Fibroblast of villous mesenchyme (primary cell): ENCODE measurements at regions not wholly inside any gene's neighbourhood (a gene's known extent, or its start where the extent isn't known, plus 50 kb on each side); places are given as distances from the start of the nearest gene placed in this dataset.
A peak's percentile ranks its signal among the peaks of the same experiment; 100 is the strongest.

Experiments used
- DNase-seq: peaks from one replicate; pipeline ENCODE4 v3.0.0-alpha.2; 2010; ENCODE audit warnings: low read depth
- H3K4me3 ChIP-seq: 2 replicates; pipeline ENCODE4 v1.5.1; 2011; ENCODE audit warnings: low read depth, mild to moderate bottlenecking, low read length
- TF ChIP-seq, protein P1 (sequence below): IDR thresholded peaks from 2 replicates; pipeline ENCODE4 v1.5.1; 2012; ENCODE audit warnings: low read depth, mild to moderate bottlenecking, low read length; ENCODE audit not compliant: insufficient read depth

DNA sequence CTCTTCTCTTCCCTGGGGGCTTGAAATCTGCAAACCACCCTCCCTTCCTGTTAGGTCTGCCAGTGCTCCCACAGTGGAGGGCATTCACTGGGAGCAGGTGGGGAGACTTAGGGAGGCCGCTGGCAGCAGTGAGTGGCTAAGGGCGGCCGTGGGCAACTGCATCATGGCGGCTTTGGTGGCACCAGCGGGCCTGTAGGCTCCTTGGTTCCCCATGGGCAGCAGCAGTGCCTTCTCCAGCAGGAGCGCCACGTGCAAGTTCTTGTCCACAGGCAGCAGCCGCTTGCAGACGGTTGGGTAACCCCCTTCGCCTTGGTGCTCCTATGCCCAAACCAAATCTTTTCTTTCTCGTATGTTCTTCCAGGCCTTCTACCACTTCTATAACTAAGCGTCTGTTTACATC lies 158.2 kb downstream of the SREK1 start:
- no peak for DNase-seq
- TF ChIP-seq, protein P1, sequence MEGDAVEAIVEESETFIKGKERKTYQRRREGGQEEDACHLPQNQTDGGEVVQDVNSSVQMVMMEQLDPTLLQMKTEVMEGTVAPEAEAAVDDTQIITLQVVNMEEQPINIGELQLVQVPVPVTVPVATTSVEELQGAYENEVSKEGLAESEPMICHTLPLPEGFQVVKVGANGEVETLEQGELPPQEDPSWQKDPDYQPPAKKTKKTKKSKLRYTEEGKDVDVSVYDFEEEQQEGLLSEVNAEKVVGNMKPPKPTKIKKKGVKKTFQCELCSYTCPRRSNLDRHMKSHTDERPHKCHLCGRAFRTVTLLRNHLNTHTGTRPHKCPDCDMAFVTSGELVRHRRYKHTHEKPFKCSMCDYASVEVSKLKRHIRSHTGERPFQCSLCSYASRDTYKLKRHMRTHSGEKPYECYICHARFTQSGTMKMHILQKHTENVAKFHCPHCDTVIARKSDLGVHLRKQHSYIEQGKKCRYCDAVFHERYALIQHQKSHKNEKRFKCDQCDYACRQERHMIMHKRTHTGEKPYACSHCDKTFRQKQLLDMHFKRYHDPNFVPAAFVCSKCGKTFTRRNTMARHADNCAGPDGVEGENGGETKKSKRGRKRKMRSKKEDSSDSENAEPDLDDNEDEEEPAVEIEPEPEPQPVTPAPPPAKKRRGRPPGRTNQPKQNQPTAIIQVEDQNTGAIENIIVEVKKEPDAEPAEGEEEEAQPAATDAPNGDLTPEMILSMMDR, result no peak
- no peak overlapping the region for H3K4me3 ChIP-seq

DNA sequence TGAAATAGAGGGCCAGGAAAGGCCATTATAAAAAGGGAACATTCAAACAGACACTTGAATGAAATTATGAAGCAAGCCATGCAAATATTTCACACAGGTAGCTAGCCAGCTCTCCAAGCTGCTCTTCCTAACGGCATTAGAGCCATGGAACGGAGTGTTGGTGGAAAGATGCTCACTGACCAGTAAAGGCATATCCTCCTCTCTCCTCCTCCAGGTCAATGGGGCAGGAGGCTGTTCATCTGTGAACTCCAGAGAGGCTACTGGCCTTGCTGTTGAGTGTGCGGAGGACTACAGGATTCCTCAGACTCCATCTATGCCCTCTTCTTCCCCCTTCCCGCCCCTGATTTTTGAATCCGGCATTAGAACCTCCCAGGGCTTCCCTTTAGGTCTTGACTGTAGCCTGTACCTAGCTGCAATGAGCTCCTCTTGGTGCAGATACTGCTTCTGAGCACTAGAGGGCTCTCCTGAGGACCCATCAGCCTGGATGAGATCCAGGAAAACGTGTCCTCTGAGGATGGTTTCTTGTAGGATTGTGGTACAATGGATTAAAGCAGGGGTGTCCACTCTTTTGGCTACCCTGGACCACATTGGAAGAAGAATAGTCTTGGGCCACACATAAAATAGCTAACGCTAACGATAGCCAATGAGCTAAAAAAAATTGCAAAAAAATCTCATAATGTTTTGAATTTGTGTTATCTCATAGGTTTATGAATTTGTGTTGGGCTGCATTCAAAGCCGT lies 162.2 kb downstream of the SREK1 start:
- TF ChIP-seq, protein P1, result peak; percentile 99
- H3K4me3 ChIP-seq, result no peak overlapping the region
- peak; percentile 66 for DNase-seq

DNA sequence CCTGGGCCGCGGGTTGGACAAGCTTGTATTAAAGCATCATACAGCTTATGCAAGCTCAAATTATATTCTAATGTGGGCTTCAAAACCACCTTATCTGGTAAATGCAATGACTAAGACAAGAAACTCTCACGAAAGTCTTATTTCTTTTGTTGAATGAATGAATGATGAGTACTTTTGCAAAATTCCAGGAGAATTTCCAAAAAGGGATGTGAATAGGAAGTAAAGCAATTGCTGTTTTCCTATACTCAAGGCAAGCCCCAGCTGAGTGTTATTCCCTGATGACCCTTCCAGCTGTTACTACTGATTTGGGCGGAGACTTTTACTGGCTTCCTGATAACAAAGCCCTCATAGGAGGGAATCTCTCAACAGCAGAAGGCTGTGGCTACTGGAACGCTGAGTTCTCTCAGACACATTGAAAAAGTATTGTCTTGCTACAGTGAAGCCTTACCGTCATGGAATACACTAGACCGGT lies 162.8 kb downstream of the SREK1 start:
- no peak overlapping the region for H3K4me3 ChIP-seq
- DNase-seq, result no peak
- TF ChIP-seq, protein P1, result no peak

DNA sequence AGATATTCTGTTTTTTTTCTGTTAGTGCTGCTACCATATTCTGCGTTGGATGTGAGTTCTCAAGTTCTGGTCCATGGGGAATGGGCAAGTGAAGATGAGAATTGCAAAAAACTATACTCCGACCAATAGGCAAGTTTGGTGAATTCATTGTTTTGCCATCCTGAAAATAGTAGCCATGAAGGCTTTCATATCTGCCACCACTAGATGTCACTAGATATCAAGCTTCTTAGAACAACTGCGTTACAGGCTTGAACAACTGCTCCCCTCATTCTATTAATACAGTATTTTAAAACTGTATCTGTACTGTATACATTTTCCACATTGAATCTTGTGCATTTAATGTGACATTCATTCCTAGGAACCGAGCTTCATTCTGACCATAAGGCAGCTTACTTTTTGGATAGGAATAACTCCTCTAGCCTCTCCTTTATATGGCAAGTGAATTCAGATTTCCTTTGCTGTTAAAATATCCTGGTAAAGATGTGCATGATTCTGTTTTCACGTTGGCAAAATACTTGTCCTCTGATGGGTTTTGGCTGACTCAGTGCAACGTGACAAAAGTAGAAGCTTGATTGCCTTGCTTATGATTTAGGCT lies 163.6 kb downstream of the SREK1 start:
- TF ChIP-seq, protein P1, result peak; percentile 85
- no peak overlapping the region for H3K4me3 ChIP-seq
- peak; percentile 66 for DNase-seq

DNA sequence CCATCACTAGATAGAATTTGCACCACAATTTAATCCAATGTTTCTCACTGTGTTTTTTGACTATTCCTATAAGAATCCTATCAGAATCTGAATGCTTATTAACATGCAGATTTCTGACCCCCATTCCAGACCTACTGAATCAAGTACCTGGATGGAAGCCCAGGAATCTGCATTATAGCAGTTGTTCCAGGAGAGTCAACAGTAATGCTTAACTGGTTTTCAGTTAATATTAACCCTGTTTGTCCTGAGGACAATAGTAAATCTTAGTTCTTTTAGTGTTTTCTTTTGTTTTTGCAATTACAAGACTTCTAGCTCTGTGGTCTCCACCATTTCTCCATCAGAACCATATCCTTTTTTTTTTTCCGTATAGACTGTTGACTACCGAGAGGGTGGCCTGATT lies 168.2 kb downstream of the SREK1 start:
- TF ChIP-seq, protein P1, result no peak
- H3K4me3 ChIP-seq, result no peak overlapping the region
- no peak for DNase-seq

DNA sequence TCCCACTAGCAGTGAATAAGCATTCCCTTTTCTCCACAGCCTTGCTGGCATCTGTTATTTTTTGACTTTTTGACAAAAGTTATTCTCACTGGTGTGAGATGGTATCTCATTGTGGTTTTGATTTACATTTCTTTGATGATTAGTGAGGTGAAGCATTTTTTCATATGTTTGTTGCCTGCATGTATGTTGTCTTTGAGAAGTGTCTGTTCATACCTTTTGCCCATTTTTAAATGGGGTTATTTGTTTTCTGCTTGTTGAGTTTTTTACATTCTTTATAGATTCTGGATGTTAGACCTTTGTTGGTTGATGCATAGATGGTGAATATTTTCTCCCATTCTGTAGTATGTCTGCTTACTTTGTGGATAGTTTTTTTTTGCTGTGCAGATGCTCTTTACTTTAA lies 171.7 kb downstream of the SREK1 start:
- TF ChIP-seq, protein P1, result no peak
- DNase-seq, result no peak
- no peak overlapping the region for H3K4me3 ChIP-seq
